ENCODE measurements at regions not wholly inside any gene's neighbourhood (a gene's known extent, or its start where the extent isn't known, plus 50 kb on each side); places are given as distances from the start of the nearest gene placed in this dataset.
"Not testable (repeated sequence)": the region's sequence is repeated elsewhere in the genome, so short reads cannot be mapped to it uniquely, and the experiment has no call there.

- not testable (repeated sequence) for H3K27me3 ChIP-seq; H3K4me3 ChIP-seq; H3K36me3 ChIP-seq; H3K27ac ChIP-seq; H3K27ac Mint-ChIP-seq; H4K20me1 ChIP-seq (ENCODE audit: low read depth); H3K4me1 Mint-ChIP-seq; H3K27me3 Mint-ChIP-seq (ENCODE audit: insufficient read depth, low read depth); H3K4me3 Mint-ChIP-seq; H3K36me3 Mint-ChIP-seq; H3K9me3 Mint-ChIP-seq; H3K4me1 ChIP-seq; H3K4me2 ChIP-seq; DNase-seq (ENCODE audit: low spot score); H3K79me2 ChIP-seq (ENCODE audit: low read depth); H3F3A ChIP-seq (ENCODE audit: low read depth); H3K9me3 ChIP-seq (ENCODE audit: low read depth); H3K9ac ChIP-seq; H2AFZ ChIP-seq (replicated peaks)
Observed at GRCh38 chr2:111402450-111402849, 281.7 kb downstream of the BCL2L11 start.

DNA sequence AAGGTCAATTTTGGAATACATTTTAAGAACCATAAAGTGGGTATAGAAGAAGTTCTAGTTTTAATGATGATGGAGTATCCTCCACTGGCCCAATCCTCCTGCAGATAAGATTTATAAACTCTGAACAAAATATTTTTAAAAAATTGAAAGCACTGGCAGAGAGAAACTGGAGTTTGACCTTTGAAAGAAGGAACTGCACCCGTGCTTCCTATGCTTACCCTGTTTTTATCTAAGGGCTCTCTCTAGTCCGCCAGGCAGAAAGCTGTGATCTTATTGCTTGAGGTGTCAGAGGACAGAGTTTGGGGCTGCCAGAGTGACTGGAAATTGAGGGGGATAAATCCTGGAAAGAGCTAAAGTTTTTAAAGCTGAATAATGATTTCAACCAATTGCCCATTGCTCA is 282.6 kb downstream of the BCL2L11 start:
- H3K4me3 Mint-ChIP-seq; H3K79me2 ChIP-seq (ENCODE audit: low read depth); H3F3A ChIP-seq (ENCODE audit: low read depth); H3K27ac Mint-ChIP-seq; H3K4me2 ChIP-seq; H3K9ac ChIP-seq; H3K4me1 ChIP-seq; DNase-seq (ENCODE audit: low spot score); H3K36me3 Mint-ChIP-seq; H3K36me3 ChIP-seq; H3K9me3 Mint-ChIP-seq; H3K27me3 ChIP-seq; H3K27me3 Mint-ChIP-seq (ENCODE audit: insufficient read depth, low read depth); H3K27ac ChIP-seq; H3K4me1 Mint-ChIP-seq; H3K4me3 ChIP-seq; H2AFZ ChIP-seq (replicated peaks); H3K9me3 ChIP-seq (ENCODE audit: low read depth); H4K20me1 ChIP-seq (ENCODE audit: low read depth): not testable (repeated sequence)

DNA sequence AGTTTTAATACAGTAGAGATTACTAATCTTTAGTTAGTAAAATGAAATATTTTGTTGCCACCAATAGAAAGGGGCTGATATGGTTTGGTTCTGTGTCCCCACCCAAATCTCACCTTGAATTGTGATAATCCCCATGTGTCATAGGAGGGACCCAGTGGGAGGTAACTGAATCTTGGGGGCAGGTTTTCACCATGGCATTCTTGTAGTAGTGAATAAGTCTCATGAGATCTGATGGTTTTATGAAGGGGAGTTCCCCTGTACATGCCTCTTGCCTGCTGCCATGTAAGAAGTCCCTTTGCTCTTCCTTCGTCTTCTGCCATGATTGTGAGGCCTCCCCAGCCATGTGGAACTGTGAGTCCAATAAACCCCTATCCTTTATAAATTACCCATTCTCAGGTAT is 285.9 kb downstream of the BCL2L11 start:
- not testable (repeated sequence) for H4K20me1 ChIP-seq (ENCODE audit: low read depth); H3K27me3 Mint-ChIP-seq (ENCODE audit: insufficient read depth, low read depth); H3K27ac ChIP-seq; H2AFZ ChIP-seq (replicated peaks); H3K4me1 Mint-ChIP-seq; DNase-seq (ENCODE audit: low spot score); H3K4me1 ChIP-seq; H3K79me2 ChIP-seq (ENCODE audit: low read depth); H3F3A ChIP-seq (ENCODE audit: low read depth); H3K9me3 Mint-ChIP-seq; H3K36me3 Mint-ChIP-seq; H3K9ac ChIP-seq; H3K4me2 ChIP-seq; H3K27ac Mint-ChIP-seq; H3K4me3 ChIP-seq; H3K9me3 ChIP-seq (ENCODE audit: low read depth); H3K36me3 ChIP-seq; H3K4me3 Mint-ChIP-seq; H3K27me3 ChIP-seq

DNA sequence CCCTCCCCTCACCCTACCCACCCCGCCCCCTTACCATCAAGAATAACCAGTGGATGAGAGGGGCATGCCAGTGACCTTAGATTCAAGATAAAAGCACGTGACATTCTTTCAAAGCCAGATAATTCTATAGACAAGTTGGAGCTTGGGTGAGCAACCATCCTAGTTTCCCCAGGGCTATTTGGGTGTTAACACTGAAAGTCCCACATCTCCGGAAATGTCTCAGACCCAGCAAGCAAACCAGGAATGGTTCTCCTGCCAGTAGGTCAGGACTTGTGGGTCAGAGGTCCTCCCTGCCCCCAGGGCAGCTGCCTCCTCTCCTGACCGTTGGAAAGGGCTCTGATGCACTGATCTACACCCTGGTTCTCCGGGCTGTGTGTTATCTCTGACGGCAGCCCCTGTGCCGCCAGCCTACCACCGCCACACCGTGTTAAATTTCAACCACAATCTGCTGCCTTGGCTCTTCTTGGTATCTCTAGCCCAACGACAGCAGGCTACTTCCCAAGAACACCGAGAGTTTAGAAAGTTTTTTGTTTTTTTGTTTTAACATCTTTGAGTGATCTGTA is 287.0 kb downstream of the BCL2L11 start:
- not testable (repeated sequence) for H3K27ac Mint-ChIP-seq

DNA sequence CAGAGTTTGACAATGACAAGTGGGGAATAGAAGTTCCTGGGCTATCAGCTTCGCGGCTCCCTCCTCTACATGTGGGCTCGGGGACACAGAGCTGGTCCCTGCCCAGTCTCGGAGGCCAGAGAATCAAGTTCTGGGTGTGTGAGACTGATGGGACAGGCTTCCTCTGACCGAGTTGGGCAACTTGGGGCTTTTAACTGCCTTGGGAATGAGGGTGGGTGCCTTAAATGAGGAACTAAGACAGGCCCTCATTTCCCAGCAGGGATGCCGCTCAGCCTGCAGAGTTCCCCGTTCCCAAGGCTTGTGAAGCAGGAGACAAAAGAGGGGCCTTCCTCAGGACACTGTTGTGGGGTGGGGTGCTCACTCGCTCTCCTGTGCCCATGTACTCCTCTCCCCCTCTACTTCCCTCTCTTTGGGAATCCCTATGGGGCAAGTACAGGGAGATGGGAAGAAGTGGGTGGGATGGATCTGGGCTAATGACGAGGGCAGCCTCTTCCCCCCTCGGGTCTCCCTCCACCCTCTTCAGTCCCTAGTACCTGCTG is 290.2 kb downstream of the BCL2L11 start:
- H3F3A ChIP-seq (ENCODE audit: low read depth) = not testable (repeated sequence)

More for the DNA sequence above, 287.0 kb downstream of the BCL2L11 start:
- not testable (repeated sequence) for H3F3A ChIP-seq (ENCODE audit: low read depth); H4K20me1 ChIP-seq (ENCODE audit: low read depth); H3K36me3 ChIP-seq; H3K4me1 Mint-ChIP-seq; H3K79me2 ChIP-seq (ENCODE audit: low read depth); H3K9me3 Mint-ChIP-seq; H3K4me3 ChIP-seq; H3K9ac ChIP-seq; H3K4me1 ChIP-seq; H3K27me3 ChIP-seq; H3K4me2 ChIP-seq; H2AFZ ChIP-seq (replicated peaks); H3K27ac ChIP-seq; H3K9me3 ChIP-seq (ENCODE audit: low read depth); H3K27me3 Mint-ChIP-seq (ENCODE audit: insufficient read depth, low read depth); DNase-seq (ENCODE audit: low spot score); H3K36me3 Mint-ChIP-seq; H3K4me3 Mint-ChIP-seq

GRCh38 chr2:111411867-111412681 is 291.4 kb downstream of the BCL2L11 start:
- H3K27ac Mint-ChIP-seq; H3K27me3 Mint-ChIP-seq (ENCODE audit: insufficient read depth, low read depth); H3K27ac ChIP-seq; H4K20me1 ChIP-seq (ENCODE audit: low read depth); H3K4me1 ChIP-seq; H3K36me3 Mint-ChIP-seq; H3K9me3 ChIP-seq (ENCODE audit: low read depth); H3K79me2 ChIP-seq (ENCODE audit: low read depth); H3K4me2 ChIP-seq; H3K9me3 Mint-ChIP-seq; DNase-seq (ENCODE audit: low spot score); H3K36me3 ChIP-seq; H2AFZ ChIP-seq (replicated peaks); H3K4me3 ChIP-seq; H3K4me3 Mint-ChIP-seq; H3K9ac ChIP-seq; H3F3A ChIP-seq (ENCODE audit: low read depth); H3K27me3 ChIP-seq; H3K4me1 Mint-ChIP-seq: not testable (repeated sequence)

More for the DNA sequence above, 290.2 kb downstream of the BCL2L11 start:
- H3K27ac Mint-ChIP-seq; H2AFZ ChIP-seq (replicated peaks); H3K4me3 ChIP-seq; H3K27me3 Mint-ChIP-seq (ENCODE audit: insufficient read depth, low read depth); H3K9me3 Mint-ChIP-seq; H3K36me3 ChIP-seq; H3K27me3 ChIP-seq; H3K4me1 Mint-ChIP-seq; H3K4me1 ChIP-seq; H3K79me2 ChIP-seq (ENCODE audit: low read depth); H3K9me3 ChIP-seq (ENCODE audit: low read depth); H3K4me3 Mint-ChIP-seq; H4K20me1 ChIP-seq (ENCODE audit: low read depth); H3K9ac ChIP-seq; H3K4me2 ChIP-seq; H3K27ac ChIP-seq; DNase-seq (ENCODE audit: low spot score); H3K36me3 Mint-ChIP-seq: not testable (repeated sequence)

- not testable (repeated sequence) for H2AFZ ChIP-seq (replicated peaks); H3K27ac Mint-ChIP-seq; H3K4me1 ChIP-seq; H3K9me3 ChIP-seq (ENCODE audit: low read depth); H3F3A ChIP-seq (ENCODE audit: low read depth); H3K4me1 Mint-ChIP-seq; H3K4me2 ChIP-seq; H3K36me3 Mint-ChIP-seq; H3K79me2 ChIP-seq (ENCODE audit: low read depth); H3K27me3 Mint-ChIP-seq (ENCODE audit: insufficient read depth, low read depth); H3K4me3 ChIP-seq; H3K36me3 ChIP-seq; H3K9ac ChIP-seq; H3K27ac ChIP-seq; H3K4me3 Mint-ChIP-seq; H3K9me3 Mint-ChIP-seq; H3K27me3 ChIP-seq; H4K20me1 ChIP-seq (ENCODE audit: low read depth); DNase-seq (ENCODE audit: low spot score)
Observed at GRCh38 chr2:111412841-111413650, 292.3 kb downstream of the BCL2L11 start.

GRCh38 chr2:111413950-111414349 is 293.2 kb downstream of the BCL2L11 start:
- H3K4me1 Mint-ChIP-seq; H3K36me3 Mint-ChIP-seq; H3K36me3 ChIP-seq; H3K9me3 Mint-ChIP-seq; H3K27ac Mint-ChIP-seq; H3K9ac ChIP-seq; H3K27me3 Mint-ChIP-seq (ENCODE audit: insufficient read depth, low read depth); DNase-seq (ENCODE audit: low spot score); H3K4me2 ChIP-seq; H3F3A ChIP-seq (ENCODE audit: low read depth); H3K4me3 ChIP-seq; H3K27ac ChIP-seq; H3K4me1 ChIP-seq; H2AFZ ChIP-seq (replicated peaks); H3K79me2 ChIP-seq (ENCODE audit: low read depth); H4K20me1 ChIP-seq (ENCODE audit: low read depth); H3K4me3 Mint-ChIP-seq; H3K9me3 ChIP-seq (ENCODE audit: low read depth); H3K27me3 ChIP-seq: not testable (repeated sequence)

Measured in neural progenitor cell (in vitro differentiated cells).